RWPE2 (cell line): ENCODE measurements at regions not wholly inside any gene's neighbourhood (a gene's known extent, or its start where the extent isn't known, plus 50 kb on each side); places are given as distances from the start of the nearest gene placed in this dataset.
"Not testable (repeated sequence)": the region's sequence is repeated elsewhere in the genome, so short reads cannot be mapped to it uniquely, and the experiment has no call there.

Source experiments
- ATAC-seq: fragments of 200-7000 bp; cut with Tn5 transposase; 3 replicates; pipeline ENCODE4 v1.9.1; 2021; ENCODE audit warnings: low read depth
- DNase-seq: peaks from one replicate; pipeline ENCODE4 v3.0.0-alpha.2; 2020; ENCODE audit warnings: low spot score
- H3K27ac ChIP-seq: fragments of 450-650 bp; 2 replicates; pipeline ENCODE4 v1.5.1; 2017; ENCODE audit warnings: mild to moderate bottlenecking; ENCODE audit not compliant: poor library complexity, severe bottlenecking
- H3K27me3 ChIP-seq: fragments of 250-450 bp; sonication (Bioruptor Pico); 2 replicates; pipeline ENCODE4 v1.5.1; 2021; ENCODE audit warnings: mild to moderate bottlenecking, moderate library complexity; ENCODE audit not compliant: insufficient read depth, poor library complexity, severe bottlenecking
- H3K36me3 ChIP-seq: fragments of 250-450 bp; sonication (Bioruptor Pico); 2 replicates; pipeline ENCODE4 v1.5.1; 2020; ENCODE audit warnings: low read depth, mild to moderate bottlenecking, moderate library complexity
- H3K4me1 ChIP-seq: fragments of 250-450 bp; sonication (Bioruptor Pico); 2 replicates; pipeline ENCODE4 v1.5.1; 2021; ENCODE audit warnings: mild to moderate bottlenecking, moderate library complexity; ENCODE audit not compliant: insufficient read depth, poor library complexity, severe bottlenecking
- H3K4me3 ChIP-seq: fragments of 250-450 bp; sonication (Bioruptor Pico); 2 replicates; pipeline ENCODE4 v1.5.1; 2021; ENCODE audit warnings: mild to moderate bottlenecking, moderate library complexity; ENCODE audit not compliant: severe bottlenecking
- H3K9me3 ChIP-seq: fragments of 250-450 bp; sonication (Bioruptor Pico); 2 replicates; pipeline ENCODE4 v1.5.1; 2021; ENCODE audit warnings: mild to moderate bottlenecking, moderate library complexity; ENCODE audit not compliant: severe bottlenecking
- TF ChIP-seq, protein P1 (sequence below): fragments of 450-650 bp; IDR thresholded peaks from one replicate; pipeline ENCODE4 v1.5.1; 2017; ENCODE audit warnings: mild to moderate bottlenecking, moderate library complexity; ENCODE audit not compliant: poor library complexity, severe bottlenecking

DNA sequence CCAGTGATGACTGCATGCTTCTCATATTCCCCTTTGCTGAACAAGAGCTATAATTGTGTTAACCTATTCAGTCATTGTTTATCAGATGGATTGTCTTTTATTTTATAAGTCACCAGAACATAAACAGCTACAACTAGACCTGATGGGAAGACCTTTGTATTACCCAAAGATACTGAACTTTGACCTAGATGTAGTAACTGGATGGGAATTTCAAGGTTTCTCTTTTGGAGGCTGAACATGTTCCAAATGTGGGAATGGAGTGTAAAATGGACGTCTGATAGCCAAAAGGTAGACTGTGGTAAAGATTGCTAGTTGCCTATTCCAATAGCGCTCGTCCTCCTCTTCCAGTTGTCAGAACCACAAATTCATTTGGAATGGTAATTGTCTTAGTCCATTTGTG is 56.4 kb upstream of the ST3GAL5 start:
- TF ChIP-seq, protein P1, sequence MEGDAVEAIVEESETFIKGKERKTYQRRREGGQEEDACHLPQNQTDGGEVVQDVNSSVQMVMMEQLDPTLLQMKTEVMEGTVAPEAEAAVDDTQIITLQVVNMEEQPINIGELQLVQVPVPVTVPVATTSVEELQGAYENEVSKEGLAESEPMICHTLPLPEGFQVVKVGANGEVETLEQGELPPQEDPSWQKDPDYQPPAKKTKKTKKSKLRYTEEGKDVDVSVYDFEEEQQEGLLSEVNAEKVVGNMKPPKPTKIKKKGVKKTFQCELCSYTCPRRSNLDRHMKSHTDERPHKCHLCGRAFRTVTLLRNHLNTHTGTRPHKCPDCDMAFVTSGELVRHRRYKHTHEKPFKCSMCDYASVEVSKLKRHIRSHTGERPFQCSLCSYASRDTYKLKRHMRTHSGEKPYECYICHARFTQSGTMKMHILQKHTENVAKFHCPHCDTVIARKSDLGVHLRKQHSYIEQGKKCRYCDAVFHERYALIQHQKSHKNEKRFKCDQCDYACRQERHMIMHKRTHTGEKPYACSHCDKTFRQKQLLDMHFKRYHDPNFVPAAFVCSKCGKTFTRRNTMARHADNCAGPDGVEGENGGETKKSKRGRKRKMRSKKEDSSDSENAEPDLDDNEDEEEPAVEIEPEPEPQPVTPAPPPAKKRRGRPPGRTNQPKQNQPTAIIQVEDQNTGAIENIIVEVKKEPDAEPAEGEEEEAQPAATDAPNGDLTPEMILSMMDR = no peak
- ATAC-seq = no peak
- Histone ChIP-seq H3K36me3 (no peaks in the 10 kb centered on the region), H3K4me3 (no peak overlapping the region), H3K9me3 (peaks cover 5% of the 10 kb centered on the region), H3K27ac (no peak overlapping the region), H3K27me3 (no peaks in the 10 kb centered on the region), H3K4me1 (no peaks in the 10 kb centered on the region)
- DNase-seq = no peak

GRCh38 chr2:85942346-85942957 is 53.7 kb upstream of the ST3GAL5 start:
- no peaks in the 10 kb centered on the region for H3K36me3 ChIP-seq
- no peaks in the 10 kb centered on the region for H3K4me1 ChIP-seq
- TF ChIP-seq, protein P1 = no peak
- no peak overlapping the region for H3K4me3 ChIP-seq
- no peak overlapping the region for H3K27ac ChIP-seq
- no peaks in the 10 kb centered on the region for H3K27me3 ChIP-seq
- peaks cover under 1% of the 10 kb centered on the region for H3K9me3 ChIP-seq
- no peak for DNase-seq
- ATAC-seq = no peak

DNA sequence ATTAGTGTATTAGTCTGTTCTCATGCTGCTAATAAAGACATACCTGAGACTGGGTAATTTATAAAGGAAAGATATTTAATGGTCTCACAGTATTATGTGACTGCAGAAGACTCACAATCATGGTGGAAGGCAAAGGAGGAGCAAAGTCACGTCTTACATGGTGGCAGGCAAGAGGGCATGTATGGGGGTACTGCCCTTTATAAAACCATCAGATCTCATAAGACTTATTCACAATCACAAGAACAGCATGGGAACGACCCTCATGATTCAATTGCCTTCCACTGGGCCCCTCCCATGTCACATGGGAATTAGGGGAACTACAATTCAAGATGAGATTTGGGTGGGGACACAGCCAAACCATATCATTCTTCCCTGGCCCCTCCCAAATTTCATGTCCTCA is 52.7 kb upstream of the ST3GAL5 start:
- H3K36me3 ChIP-seq, H3K27ac ChIP-seq, ATAC-seq, H3K4me3 ChIP-seq, DNase-seq, H3K4me1 ChIP-seq, H3K27me3 ChIP-seq, H3K9me3 ChIP-seq: not testable (repeated sequence)

DNA sequence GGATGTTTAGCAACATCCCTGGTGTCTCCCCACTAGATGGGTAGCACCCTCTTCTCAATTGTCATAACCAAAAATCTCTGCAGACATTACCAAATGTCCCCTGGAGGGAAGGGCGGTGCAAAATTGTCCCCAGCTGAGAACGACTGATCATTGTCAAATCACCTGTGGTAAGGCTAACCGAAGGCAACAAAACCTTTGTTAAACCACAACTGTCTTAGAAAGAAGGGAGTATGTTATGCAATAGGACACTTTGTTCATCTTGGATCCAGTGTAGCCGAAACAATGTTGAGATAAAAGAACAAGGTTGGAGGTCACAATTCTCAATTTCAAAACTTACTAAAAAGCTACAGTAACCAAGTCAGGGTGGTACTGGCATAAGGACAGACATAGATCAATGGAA is 50.3 kb upstream of the ST3GAL5 start:
- TF ChIP-seq, protein P1 = no peak
- H3K27ac ChIP-seq = no peak overlapping the region
- H3K36me3 ChIP-seq = no peaks in the 10 kb centered on the region

More for the DNA sequence above, 50.3 kb upstream of the ST3GAL5 start:
- H3K4me1 ChIP-seq = peaks cover 21% of the 10 kb centered on the region
- DNase-seq (no peak), ATAC-seq (no peak)
- H3K4me3 ChIP-seq = no peak overlapping the region
- H3K27me3 ChIP-seq = no peaks in the 10 kb centered on the region
- H3K9me3 ChIP-seq = no peaks in the 10 kb centered on the region
